GM12872 (cell line): ENCODE measurements at regions not wholly inside any gene's neighbourhood (a gene's known extent, or its start where the extent isn't known, plus 50 kb on each side); places are given as distances from the start of the nearest gene placed in this dataset.

ENCODE experiments used
- CTCF ChIP-seq: IDR thresholded peaks from 3 replicates; pipeline ENCODE4 v1.5.1; 2011; ENCODE audit warnings: low read depth, mild to moderate bottlenecking, low read length, moderate library complexity; ENCODE audit not compliant: insufficient read depth

- no peak for TF ChIP-seq CTCF
These were observed 53.0 kb upstream of the CLDN14 start for GRCh38 chr21:36532769-36533467.

DNA sequence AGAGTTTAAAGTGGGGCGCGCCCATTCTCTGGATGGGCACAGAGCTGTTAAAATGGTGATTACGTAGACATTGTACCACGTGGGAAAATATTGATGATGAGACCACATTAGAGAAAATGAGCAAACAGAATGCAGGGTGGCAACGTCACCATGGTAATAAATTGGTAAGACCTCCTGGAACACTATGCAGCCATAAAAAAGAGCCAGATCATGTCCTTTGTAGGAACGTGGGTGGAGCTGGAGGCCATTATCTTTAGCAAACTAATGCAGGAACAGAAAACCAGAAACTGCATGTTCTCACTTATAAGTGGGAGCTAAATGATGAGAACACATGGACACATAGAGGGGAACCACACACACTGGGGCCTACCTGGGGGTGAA lies 53.5 kb upstream of the CLDN14 start:
- TF ChIP-seq CTCF: no peak

GRCh38 chr21:36534656-36535055 lies 54.7 kb upstream of the CLDN14 start:
- TF ChIP-seq CTCF: no peak

DNA sequence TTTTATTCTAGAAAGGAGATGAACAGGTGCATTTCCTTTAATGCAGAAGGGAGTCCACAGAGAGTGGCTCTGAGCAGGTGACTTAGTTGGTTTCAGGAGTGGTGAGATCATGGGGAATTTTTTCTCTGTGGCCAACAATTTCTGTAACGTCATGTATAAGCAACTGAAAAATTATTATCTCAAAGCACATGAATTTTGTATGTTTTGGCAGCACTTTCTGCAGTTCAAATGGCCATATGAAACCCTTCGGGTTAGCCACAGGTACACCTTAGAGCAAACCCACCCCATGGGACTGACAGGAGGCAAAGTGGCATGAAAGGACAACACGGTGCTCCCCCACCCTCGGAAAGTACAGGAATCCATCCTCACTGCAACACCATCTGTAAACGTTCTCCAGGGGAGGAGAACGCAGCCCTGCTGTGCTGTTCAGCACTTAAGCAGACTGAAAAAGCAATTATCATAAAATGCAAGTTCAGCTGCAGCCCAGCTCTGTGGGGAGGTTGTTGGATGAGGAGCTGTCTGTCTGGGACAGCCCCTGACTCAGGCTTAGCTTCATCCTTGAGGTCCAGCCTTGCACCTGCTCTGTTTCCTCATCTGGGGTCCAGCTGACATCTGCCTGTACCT lies 55.8 kb upstream of the CLDN14 start:
- TF ChIP-seq CTCF: no peak

DNA sequence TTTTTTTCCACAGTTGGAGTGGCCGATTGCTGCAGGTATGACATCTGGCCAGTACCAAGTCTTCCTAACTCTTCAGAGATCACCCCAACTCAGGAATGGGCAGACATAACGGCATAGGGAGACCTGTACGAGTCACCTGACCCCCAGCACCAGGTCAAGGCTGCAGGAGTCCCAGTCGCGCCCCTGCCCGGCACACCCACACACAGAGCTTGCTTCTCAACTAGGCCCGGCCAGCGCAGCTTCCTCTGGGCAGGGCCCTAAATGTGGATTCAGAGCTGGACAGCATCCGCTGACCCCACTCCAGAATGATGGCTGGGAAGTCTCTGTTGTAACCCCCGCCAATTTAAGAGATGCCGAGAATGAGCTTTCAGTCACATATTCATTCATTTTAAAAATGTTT lies 58.8 kb upstream of the CLDN14 start:
- TF ChIP-seq CTCF: no peak

DNA sequence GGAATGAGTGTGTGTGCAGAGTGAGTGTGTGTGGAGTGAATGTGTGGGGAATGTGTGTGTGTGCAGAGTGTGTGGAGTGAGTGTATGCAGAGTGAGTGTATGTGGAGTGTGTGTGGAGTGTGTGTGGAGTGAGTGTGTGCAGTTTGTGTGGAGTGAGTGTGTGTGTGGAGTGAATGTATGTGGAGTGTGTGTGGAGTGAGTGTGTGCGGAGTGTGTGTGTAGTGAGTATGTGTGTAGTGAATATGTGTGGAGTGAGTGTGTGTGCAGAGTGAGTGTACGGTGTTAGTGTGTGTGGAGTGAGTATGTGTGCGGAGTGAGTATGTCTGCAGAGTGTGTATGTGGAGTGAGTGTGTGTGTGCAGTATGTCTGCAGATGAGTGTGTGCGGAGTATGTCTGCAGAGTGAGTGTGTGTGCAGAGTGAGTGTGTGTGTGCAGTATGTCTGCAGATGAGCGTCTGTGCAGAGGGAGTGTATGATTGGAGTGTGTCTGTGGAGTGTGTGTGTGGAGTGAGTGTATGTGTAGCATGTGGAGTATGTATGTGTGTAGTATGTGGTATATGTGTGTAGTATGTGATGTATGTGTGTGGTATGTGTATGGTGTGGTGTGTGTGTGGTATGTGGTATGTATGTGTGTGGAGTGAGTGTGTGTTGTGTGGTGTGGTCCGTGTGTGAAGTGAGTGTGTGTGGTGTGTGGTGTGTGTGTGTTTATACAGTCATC lies 59.7 kb upstream of the CLDN14 start:
- TF ChIP-seq CTCF: no peak

DNA sequence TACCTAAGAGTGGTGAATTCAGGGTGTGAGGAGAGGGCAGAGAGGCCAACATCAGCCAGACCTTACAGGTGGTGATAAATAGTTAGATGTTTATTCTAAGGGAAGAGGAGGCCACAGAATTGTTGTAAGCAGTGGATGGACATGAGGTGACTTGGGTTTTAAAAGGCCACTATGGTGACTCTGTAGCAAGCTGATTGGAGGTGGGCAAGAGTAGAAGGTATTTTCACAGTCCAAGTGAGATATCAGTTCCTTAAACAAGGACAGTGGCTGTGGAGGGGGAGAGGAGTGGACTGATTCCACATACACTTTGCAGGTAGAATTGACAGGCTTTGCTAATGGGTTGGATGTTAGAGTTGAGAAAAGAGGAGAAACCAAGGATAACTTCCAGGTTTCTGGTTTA lies 60.8 kb upstream of the CLDN14 start:
- TF ChIP-seq CTCF: no peak
